Ishikawa (cell line): ENCODE measurements at regions not wholly inside any gene's neighbourhood (a gene's known extent, or its start where the extent isn't known, plus 50 kb on each side); places are given as distances from the start of the nearest gene placed in this dataset.

Experiments
- CEBPB ChIP-seq: IDR thresholded peaks from 2 replicates; pipeline ENCODE4 v1.6.1; 2012
- CREB1 ChIP-seq: IDR thresholded peaks from 2 replicates; pipeline ENCODE4 v1.6.1; 2012; ENCODE audit warnings: low read depth
- EGR1 ChIP-seq: IDR thresholded peaks from 2 replicates; pipeline ENCODE4 v1.6.1; 2012
- EP300 ChIP-seq: IDR thresholded peaks from 2 replicates; pipeline ENCODE4 v1.6.1; 2012; ENCODE audit warnings: borderline replicate concordance
- FOXM1 ChIP-seq: IDR thresholded peaks from 2 replicates; pipeline ENCODE4 v1.6.1; 2012; ENCODE audit warnings: low read depth, borderline replicate concordance
- MAX ChIP-seq: IDR thresholded peaks from 2 replicates; pipeline ENCODE4 v1.6.1; 2012
- NFIC ChIP-seq: IDR thresholded peaks from 2 replicates; pipeline ENCODE4 v1.6.1; 2012
- RAD21 ChIP-seq: IDR thresholded peaks from 2 replicates; pipeline ENCODE4 v1.6.1; 2012; ENCODE audit warnings: low read depth
- REST ChIP-seq: IDR thresholded peaks from 2 replicates; pipeline ENCODE4 v1.6.1; 2012; ENCODE audit warnings: low read depth, mild to moderate bottlenecking
- TAF1 ChIP-seq: IDR thresholded peaks from 2 replicates; pipeline ENCODE4 v1.6.1; 2012; ENCODE audit warnings: low read depth, mild to moderate bottlenecking
- TCF12 ChIP-seq: IDR thresholded peaks from 2 replicates; pipeline ENCODE4 v1.6.1; 2012; ENCODE audit warnings: low read depth
- TEAD4 ChIP-seq: IDR thresholded peaks from 2 replicates; pipeline ENCODE4 v1.6.1; 2012
- YY1 ChIP-seq: IDR thresholded peaks from 2 replicates; pipeline ENCODE4 v1.6.1; 2012; ENCODE audit warnings: low read depth
- ZBTB7A ChIP-seq: IDR thresholded peaks from 2 replicates; pipeline ENCODE4 v1.6.1; 2012; ENCODE audit warnings: low read depth
- TF ChIP-seq, protein P1 (sequence below): IDR thresholded peaks from 2 replicates; pipeline ENCODE4 v1.6.1; 2012

DNA sequence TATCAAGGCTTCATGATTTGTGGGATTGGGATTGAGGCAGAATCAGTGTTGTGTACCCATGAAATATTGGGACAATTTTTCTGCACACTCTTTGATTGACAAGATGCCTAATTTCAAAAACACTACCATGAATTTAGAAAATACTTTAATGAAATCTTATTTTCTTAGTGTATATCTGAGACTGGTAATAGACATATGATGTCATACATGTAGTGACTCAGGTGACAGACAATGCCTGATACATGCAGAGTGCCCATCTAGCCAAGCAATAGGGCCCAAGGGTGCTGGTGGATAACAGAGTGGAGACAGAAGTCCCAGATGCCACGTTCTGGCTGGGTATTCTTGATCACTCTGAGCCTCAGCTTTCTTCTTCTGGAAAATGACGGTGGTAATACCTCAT is 279.6 kb upstream of the ARID1B start:
- TF ChIP-seq RAD21 (no peak), EGR1 (no peak), TEAD4 (no peak), MAX (no peak), TCF12 (no peak), EP300 (no peak), REST (no peak), YY1 (no peak), CREB1 (no peak), NFIC (no peak), FOXM1 (no peak), ZBTB7A (no peak), CEBPB (no peak)
- TF ChIP-seq, protein P1, sequence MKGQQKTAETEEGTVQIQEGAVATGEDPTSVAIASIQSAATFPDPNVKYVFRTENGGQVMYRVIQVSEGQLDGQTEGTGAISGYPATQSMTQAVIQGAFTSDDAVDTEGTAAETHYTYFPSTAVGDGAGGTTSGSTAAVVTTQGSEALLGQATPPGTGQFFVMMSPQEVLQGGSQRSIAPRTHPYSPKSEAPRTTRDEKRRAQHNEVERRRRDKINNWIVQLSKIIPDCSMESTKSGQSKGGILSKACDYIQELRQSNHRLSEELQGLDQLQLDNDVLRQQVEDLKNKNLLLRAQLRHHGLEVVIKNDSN = no peak

GRCh38 chr6:156487877-156488276 is 289.3 kb upstream of the ARID1B start:
- no peak for TF ChIP-seq TAF1
- no peak for TF ChIP-seq EP300
- TF ChIP-seq ZBTB7A = no peak
- no peak for TF ChIP-seq EGR1
- TF ChIP-seq YY1 = no peak
- TF ChIP-seq, protein P1 = no peak
- TF ChIP-seq FOXM1 = no peak
- no peak for TF ChIP-seq MAX
- no peak for TF ChIP-seq RAD21
- TF ChIP-seq TCF12 = no peak
- no peak for TF ChIP-seq REST
- no peak for TF ChIP-seq CEBPB

DNA sequence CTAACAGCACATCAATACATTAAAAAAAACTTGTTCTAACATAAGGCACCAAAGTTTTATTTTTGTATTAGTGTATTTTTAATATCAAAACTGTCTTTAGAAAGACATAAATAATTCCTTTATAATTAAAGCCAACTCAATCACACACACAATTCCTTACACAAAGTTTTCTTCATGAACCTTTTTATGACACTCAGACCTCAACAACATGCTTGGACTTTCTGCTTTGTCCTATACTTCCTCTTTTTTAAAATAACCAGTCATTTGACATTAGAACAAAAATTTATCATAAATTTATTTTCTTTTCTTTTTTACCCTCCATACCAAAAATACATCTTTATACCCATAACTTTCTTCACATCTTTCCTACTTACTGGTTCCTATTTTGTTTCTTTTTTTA is 292.0 kb upstream of the ARID1B start:
- TF ChIP-seq ZBTB7A = no peak
- no peak for TF ChIP-seq EP300
- TF ChIP-seq TAF1 = no peak

DNA sequence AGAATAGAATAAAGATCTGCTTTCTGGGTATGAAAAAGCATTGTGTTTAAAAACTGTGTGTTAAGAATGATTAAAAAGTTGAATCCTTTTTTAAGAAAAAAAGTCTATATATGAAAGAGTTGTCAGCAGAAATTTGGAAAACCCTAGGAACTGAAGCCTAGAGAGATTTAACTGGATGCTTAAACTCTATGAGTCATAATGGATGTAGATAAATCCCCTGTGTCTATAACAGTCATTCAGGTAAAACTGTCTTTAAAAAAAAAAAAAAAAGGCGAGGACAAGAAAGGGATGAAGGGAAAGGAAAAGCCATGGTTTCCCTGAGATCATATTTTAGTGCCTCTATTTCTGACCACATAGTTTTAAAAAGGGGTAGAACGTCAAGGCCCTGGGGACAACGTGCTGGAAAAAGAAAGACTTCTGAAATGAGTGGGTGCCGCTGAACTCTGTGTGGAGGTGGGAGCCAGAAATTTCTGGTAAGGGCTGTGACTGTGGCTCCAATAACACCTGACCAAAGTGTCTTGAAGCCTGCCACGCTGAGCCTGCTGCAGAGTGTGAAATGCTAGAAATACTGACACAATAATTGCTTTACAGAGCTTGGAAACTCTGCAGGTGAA is 302.6 kb upstream of the ARID1B start:
- TF ChIP-seq REST (no peak), MAX (no peak), TEAD4 (no peak), TCF12 (no peak), EGR1 (no peak), FOXM1 (no peak), YY1 (no peak), NFIC (no peak), CEBPB (no peak)

- TF ChIP-seq MAX (no peak), RAD21 (no peak), FOXM1 (no peak), YY1 (no peak), REST (no peak), CEBPB (no peak), TAF1 (no peak)
- TF ChIP-seq, protein P1 = no peak
These were observed 306.2 kb upstream of the ARID1B start for GRCh38 chr6:156471000-156471399.
